ENCODE measurements at regions not wholly inside any gene's neighbourhood (a gene's known extent, or its start where the extent isn't known, plus 50 kb on each side); places are given as distances from the start of the nearest gene placed in this dataset.

- H3K9ac ChIP-seq (ENCODE audit: low read length), result no peak overlapping the region
- H3K4me1 ChIP-seq (ENCODE audit: control insufficient read depth, insufficient read depth, low read length), result peaks cover 36% of the 10 kb centered on the region
- H3K27me3 ChIP-seq (ENCODE audit: control insufficient read depth, insufficient read depth, low read length), result no peaks in the 10 kb centered on the region
- H3K27ac ChIP-seq (ENCODE audit: low read depth, low read length), result no peak overlapping the region
- no peaks in the 10 kb centered on the region for H3K36me3 ChIP-seq (ENCODE audit: control insufficient read depth, insufficient read depth, low read length)
- H3K4me3 ChIP-seq (ENCODE audit: low read length), result no peak overlapping the region
These were observed 239.2 kb upstream of the GSE1 start for GRCh38 chr16:85373741-85374570.

DNA sequence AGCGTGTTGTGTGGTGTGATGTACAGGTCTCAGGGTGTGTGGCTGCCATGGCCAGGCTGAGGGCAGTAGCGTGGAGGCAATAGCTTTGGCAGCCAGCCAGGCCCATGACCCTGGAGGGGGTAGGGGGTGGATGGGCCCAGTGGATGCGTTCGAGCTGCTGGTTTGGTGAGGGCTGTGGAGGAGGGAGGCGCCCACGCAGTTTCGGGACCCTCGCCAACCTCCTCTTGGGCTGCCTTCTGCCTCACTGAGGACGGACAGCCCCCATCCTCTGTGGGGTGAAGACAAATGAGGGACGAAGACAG is 238.6 kb upstream of the GSE1 start:
- no peaks in the 10 kb centered on the region for H3K27me3 ChIP-seq (ENCODE audit: control insufficient read depth, insufficient read depth, low read length)
- H3K36me3 ChIP-seq (ENCODE audit: control insufficient read depth, insufficient read depth, low read length), result no peaks in the 10 kb centered on the region
- peaks cover 36% of the 10 kb centered on the region for H3K4me1 ChIP-seq (ENCODE audit: control insufficient read depth, insufficient read depth, low read length)
- no peak overlapping the region for H3K9ac ChIP-seq (ENCODE audit: low read length)
- H3K4me3 ChIP-seq (ENCODE audit: low read length), result no peak overlapping the region
- H3K27ac ChIP-seq (ENCODE audit: low read depth, low read length), result no peak overlapping the region

DNA sequence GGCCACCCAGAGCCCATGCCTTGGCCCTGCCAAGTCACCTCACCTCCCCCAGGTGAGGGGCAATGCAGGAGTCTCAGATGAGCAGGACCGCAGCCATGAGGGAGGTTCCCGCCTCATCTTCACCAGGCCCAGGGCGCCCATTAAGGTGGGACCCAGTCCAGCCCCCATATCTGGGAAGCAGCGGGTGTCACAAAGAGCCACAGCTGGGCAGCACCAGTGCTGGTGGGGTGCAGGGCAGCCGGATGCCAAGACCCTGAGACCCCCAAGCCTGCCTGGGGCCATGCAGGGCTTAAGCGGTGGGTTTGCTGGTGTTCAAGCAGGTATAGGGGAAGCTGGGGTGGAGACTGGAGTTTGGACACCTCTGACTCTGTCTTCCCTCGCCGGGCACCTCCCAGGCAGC is 237.8 kb upstream of the GSE1 start:
- Histone ChIP-seq H3K27me3 (ENCODE audit: control insufficient read depth, insufficient read depth, low read length) (no peaks in the 10 kb centered on the region), H3K27ac (ENCODE audit: low read depth, low read length) (peak overlapping the region; percentile 72), H3K9ac (ENCODE audit: low read length) (no peak overlapping the region), H3K4me1 (ENCODE audit: control insufficient read depth, insufficient read depth, low read length) (peaks cover 30% of the 10 kb centered on the region), H3K4me3 (ENCODE audit: low read length) (no peak overlapping the region), H3K36me3 (ENCODE audit: control insufficient read depth, insufficient read depth, low read length) (no peaks in the 10 kb centered on the region)

DNA sequence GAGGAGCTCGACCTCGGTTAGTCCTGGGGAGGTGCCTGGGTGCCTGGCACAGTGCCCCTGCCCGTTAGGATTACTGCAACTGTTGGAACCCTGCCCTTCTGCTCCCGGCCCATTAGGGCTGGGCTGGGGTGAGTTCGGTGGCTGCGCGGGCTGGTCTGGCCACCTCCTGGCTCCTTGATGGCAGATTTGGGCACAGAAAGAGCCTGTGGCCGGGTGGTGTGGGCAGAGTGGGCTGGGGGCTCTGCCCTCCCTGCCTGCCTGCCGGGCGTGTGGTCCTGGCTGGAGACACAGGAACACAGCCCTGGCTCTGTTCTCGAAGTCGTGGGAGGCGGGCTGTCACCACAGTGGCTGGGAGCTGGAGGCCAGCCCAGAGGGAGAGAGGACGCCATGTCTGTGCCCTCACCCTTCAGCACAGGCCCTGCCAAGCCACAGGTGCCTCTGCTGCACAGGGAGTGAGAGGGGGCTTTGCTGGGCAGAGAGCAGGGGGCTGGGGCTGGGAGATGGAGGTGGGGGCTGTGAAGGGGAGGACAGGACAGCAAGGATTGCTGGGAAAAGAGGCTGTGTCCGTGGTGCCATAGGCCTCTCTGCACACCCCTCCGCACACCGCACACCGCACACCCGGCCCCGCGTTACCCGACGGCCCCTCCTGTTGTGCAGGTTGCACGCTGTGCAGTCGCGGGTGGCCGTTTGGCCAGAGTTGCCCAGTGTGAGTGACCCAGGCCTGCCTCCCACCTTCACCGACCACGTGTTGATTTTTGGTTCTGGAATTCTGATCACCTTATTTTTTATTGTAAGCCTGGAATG is 236.6 kb upstream of the GSE1 start:
- H3K36me3 ChIP-seq (ENCODE audit: control insufficient read depth, insufficient read depth, low read length), result no peaks in the 10 kb centered on the region
- peaks cover 32% of the 10 kb centered on the region for H3K4me1 ChIP-seq (ENCODE audit: control insufficient read depth, insufficient read depth, low read length)
- no peaks in the 10 kb centered on the region for H3K27me3 ChIP-seq (ENCODE audit: control insufficient read depth, insufficient read depth, low read length)
- peak overlapping the region; percentile 72 for H3K27ac ChIP-seq (ENCODE audit: low read depth, low read length)
- no peak overlapping the region for H3K4me3 ChIP-seq (ENCODE audit: low read length)
- H3K9ac ChIP-seq (ENCODE audit: low read length), result no peak overlapping the region

- peaks cover 37% of the 10 kb centered on the region for H3K4me1 ChIP-seq (ENCODE audit: control insufficient read depth, insufficient read depth, low read length)
- no peak overlapping the region for H3K27ac ChIP-seq (ENCODE audit: low read depth, low read length)
These were observed 235.6 kb upstream of the GSE1 start for GRCh38 chr16:85377388-85378144.

GRCh38 chr16:85378145-85379040 is 234.7 kb upstream of the GSE1 start:
- Histone ChIP-seq H3K27me3 (ENCODE audit: control insufficient read depth, insufficient read depth, low read length) (no peaks in the 10 kb centered on the region), H3K9ac (ENCODE audit: low read length) (no peak overlapping the region), H3K4me1 (ENCODE audit: control insufficient read depth, insufficient read depth, low read length) (peaks cover 37% of the 10 kb centered on the region), H3K36me3 (ENCODE audit: control insufficient read depth, insufficient read depth, low read length) (no peaks in the 10 kb centered on the region), H3K27ac (ENCODE audit: low read depth, low read length) (no peak overlapping the region), H3K4me3 (ENCODE audit: low read length) (no peak overlapping the region)

More at GRCh38 chr16:85377388-85378144, 235.6 kb upstream of the GSE1 start:
- Histone ChIP-seq H3K4me3 (ENCODE audit: low read length) (no peak overlapping the region), H3K9ac (ENCODE audit: low read length) (no peak overlapping the region), H3K36me3 (ENCODE audit: control insufficient read depth, insufficient read depth, low read length) (no peaks in the 10 kb centered on the region), H3K27me3 (ENCODE audit: control insufficient read depth, insufficient read depth, low read length) (no peaks in the 10 kb centered on the region)

- Histone ChIP-seq H3K27me3 (ENCODE audit: control insufficient read depth, insufficient read depth, low read length) (no peaks in the 10 kb centered on the region), H3K27ac (ENCODE audit: low read depth, low read length) (no peak overlapping the region), H3K4me1 (ENCODE audit: control insufficient read depth, insufficient read depth, low read length) (peaks cover 37% of the 10 kb centered on the region), H3K9ac (ENCODE audit: low read length) (no peak overlapping the region), H3K36me3 (ENCODE audit: control insufficient read depth, insufficient read depth, low read length) (no peaks in the 10 kb centered on the region), H3K4me3 (ENCODE audit: low read length) (no peak overlapping the region)
These were observed 233.8 kb upstream of the GSE1 start for GRCh38 chr16:85379041-85380001.

DNA sequence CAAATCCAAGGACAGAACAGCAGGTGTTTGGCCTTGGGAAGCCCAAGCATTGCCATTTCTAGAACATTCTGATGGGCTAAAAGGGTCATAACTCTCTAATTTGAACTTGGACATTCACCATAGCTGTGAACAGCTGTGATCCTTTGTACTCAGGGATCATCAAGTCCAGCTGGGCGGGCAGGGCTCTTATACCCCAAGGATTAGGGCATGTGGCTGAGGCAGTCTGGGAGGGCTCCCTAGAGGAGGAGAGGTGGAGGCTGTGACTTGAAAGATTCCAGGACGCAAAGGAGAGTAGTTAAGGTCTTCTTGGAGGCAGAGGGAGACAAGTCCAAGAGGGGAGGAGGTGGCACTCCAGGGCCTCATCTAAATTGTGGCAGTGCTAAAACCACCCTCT is 233.1 kb upstream of the GSE1 start:
- H3K4me3 ChIP-seq (ENCODE audit: low read length), result no peak overlapping the region
- no peak overlapping the region for H3K9ac ChIP-seq (ENCODE audit: low read length)
- no peaks in the 10 kb centered on the region for H3K27me3 ChIP-seq (ENCODE audit: control insufficient read depth, insufficient read depth, low read length)
- peaks cover 35% of the 10 kb centered on the region for H3K4me1 ChIP-seq (ENCODE audit: control insufficient read depth, insufficient read depth, low read length)
- H3K27ac ChIP-seq (ENCODE audit: low read depth, low read length), result no peak overlapping the region
- no peaks in the 10 kb centered on the region for H3K36me3 ChIP-seq (ENCODE audit: control insufficient read depth, insufficient read depth, low read length)

DNA sequence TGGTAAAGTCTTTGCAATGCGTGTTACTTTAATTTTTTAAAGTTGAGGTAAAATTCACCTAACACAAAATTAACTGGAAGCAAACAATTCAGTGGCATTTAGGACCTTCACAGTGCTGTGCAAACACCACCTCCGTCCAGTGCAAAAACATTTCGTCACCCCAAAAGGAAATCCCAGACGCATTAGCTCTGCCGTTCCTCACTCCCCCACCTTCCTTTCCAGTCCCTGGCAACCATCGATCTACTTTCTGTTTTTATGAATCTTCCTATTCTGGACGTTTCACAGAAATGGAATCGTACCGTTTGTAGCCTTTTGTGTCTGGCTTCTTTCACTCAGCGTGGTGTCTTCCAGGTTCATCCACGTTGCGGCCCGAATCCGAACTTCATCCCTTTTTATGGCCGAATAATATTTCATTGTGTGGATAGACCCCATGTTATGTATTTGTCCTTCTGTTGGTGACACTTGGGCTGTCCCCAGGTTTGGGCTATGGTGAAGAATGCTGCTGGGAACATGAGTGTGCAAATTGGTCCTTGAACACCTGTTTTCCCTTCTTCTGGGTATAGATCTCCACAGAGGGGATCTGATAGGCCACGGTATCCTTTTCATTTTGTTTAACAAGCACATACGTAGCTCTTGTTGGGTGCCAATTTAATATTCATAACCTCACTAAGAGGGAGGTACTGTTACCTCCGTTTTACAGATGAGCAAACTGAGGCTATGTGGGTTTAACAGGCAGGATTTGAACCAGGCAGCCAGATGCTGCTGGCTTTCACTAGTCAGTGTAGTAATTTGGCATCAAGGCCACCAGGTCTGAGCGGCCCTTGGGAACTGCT is 232.0 kb upstream of the GSE1 start:
- Histone ChIP-seq H3K36me3 (ENCODE audit: control insufficient read depth, insufficient read depth, low read length) (no peaks in the 10 kb centered on the region), H3K9ac (ENCODE audit: low read length) (no peak overlapping the region), H3K27ac (ENCODE audit: low read depth, low read length) (peak overlapping the region; percentile 7), H3K27me3 (ENCODE audit: control insufficient read depth, insufficient read depth, low read length) (no peaks in the 10 kb centered on the region), H3K4me1 (ENCODE audit: control insufficient read depth, insufficient read depth, low read length) (peaks cover 31% of the 10 kb centered on the region), H3K4me3 (ENCODE audit: low read length) (no peak overlapping the region)

DNA sequence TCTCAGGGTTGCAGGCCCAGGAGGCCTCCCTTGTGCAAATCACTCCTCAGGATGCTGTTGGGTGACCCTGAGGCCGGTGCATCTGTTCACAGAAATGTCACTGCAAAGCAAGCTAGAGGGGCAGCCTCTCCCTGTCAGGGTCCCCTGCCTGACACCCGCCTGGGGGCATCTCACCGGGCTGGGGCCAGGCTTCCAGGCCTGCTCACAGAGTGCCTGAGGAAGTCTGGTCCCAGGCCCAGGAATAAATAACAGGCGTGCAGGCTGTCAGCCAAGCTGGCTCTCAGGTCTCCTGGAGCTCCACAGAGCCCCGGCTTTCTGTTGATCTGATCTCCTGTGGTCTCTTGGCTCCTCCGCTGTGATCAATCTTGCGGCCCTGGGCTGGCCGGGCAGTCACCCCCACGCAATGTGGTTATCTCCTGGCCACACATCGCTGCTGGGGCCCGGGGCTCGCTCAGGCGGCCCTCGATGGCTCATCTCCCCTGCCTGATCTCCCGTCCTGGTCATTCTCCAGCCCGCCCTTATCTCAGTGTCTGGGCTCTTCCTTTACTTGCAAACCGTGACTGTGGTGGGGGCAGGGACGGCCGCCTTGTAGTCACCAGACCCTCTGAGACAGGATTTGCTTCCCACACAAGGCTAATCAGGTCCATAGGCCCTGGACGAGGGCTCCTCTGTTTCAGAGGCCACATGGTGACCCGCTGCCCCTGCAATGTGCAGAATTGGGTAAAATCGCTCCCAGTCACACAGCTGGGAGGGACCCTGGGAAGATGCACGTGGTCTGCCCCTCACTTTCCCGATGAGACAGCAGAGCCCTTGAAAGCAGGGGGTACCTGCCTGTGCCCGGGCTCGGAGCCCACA is 231.2 kb upstream of the GSE1 start:
- Histone ChIP-seq H3K4me1 (ENCODE audit: control insufficient read depth, insufficient read depth, low read length) (peaks cover 26% of the 10 kb centered on the region), H3K4me3 (ENCODE audit: low read length) (no peak overlapping the region), H3K27ac (ENCODE audit: low read depth, low read length) (peak overlapping the region; percentile 38), H3K36me3 (ENCODE audit: control insufficient read depth, insufficient read depth, low read length) (no peaks in the 10 kb centered on the region), H3K9ac (ENCODE audit: low read length) (no peak overlapping the region), H3K27me3 (ENCODE audit: control insufficient read depth, insufficient read depth, low read length) (no peaks in the 10 kb centered on the region)
